Liver (tissue), 8 donors: ENCODE measurements at regions not wholly inside any gene's neighbourhood (a gene's known extent, or its start where the extent isn't known, plus 50 kb on each side); places are given as distances from the start of the nearest gene placed in this dataset.

Experiments used
- DNase-seq: peaks from one replicate; pipeline ENCODE4 v3.0.0-alpha.2; 2017; ENCODE audit warnings: low spot score
- H3K27ac ChIP-seq, 2 donors: one replicate each; pipeline ENCODE4 v1.7.0; 2013; ENCODE audit warnings: inconsistent platforms in 2 of 2, low read length in 2 of 2, control low read depth in 1 of 2, low read depth in 1 of 2, mild to moderate bottlenecking in 1 of 2
- H3K27me3 ChIP-seq, 4 donors: one replicate each; pipeline versions ENCODE4 v1.6.1 to v1.7.0; 2013; ENCODE audit warnings: low read length in 3 of 4, inconsistent platforms in 1 of 4, mild to moderate bottlenecking in 1 of 4, moderate library complexity in 1 of 4; ENCODE audit not compliant: control insufficient read depth in 4 of 4, insufficient read depth in 4 of 4
- H3K36me3 ChIP-seq, 4 donors: one replicate each; pipeline versions ENCODE4 v1.6.1 to v1.7.0; 2013; ENCODE audit warnings: low read length in 3 of 4, mild to moderate bottlenecking in 3 of 4, low read depth in 1 of 4, moderate library complexity in 1 of 4; ENCODE audit not compliant: control insufficient read depth in 4 of 4, insufficient read depth in 3 of 4
- H3K4me1 ChIP-seq, 4 donors: one replicate each; pipeline versions ENCODE4 v1.6.1 to v1.7.0; 2013; ENCODE audit warnings: low read length in 3 of 4, mild to moderate bottlenecking in 3 of 4, moderate library complexity in 1 of 4; ENCODE audit not compliant: control insufficient read depth in 4 of 4, insufficient read depth in 4 of 4
- H3K4me3 ChIP-seq, 3 donors: one replicate each; pipeline versions ENCODE4 v1.6.1 to v1.7.0; 2013; ENCODE audit warnings: low read length in 3 of 3, control low read depth in 1 of 3, low read depth in 1 of 3, mild to moderate bottlenecking in 1 of 3
- H3K9ac ChIP-seq, 2 donors: one replicate each; pipeline ENCODE4 v1.7.0; 2013; ENCODE audit warnings: low read length in 2 of 2, mild to moderate bottlenecking in 2 of 2, moderate library complexity in 2 of 2, control low read depth in 1 of 2, low read depth in 1 of 2
- H3K9me3 ChIP-seq, 4 donors: one replicate each; pipeline versions ENCODE4 v1.6.1 to v1.7.0; 2013; ENCODE audit warnings: low read length in 3 of 4; ENCODE audit not compliant: control insufficient read depth in 4 of 4
- FOXA1 ChIP-seq: IDR thresholded peaks from 2 replicates; pipeline ENCODE4 v1.6.1; 2016; ENCODE audit warnings: antibody characterized with exemption
- FOXA2 ChIP-seq: IDR thresholded peaks from 2 replicates; pipeline ENCODE4 v1.6.1; 2016; ENCODE audit warnings: antibody characterized with exemption
- GABPA ChIP-seq, 2 donors: IDR thresholded peaks in 1 of 2; conservative IDR thresholded peaks in 1 of 2; 2 replicates each; pipeline ENCODE4 v1.6.1; 2016; ENCODE audit warnings: antibody characterized with exemption in 2 of 2, mild to moderate bottlenecking in 1 of 2, moderate library complexity in 1 of 2
- HNF4A ChIP-seq, 2 donors: conservative IDR thresholded peaks; 2 replicates each; pipeline ENCODE4 v1.6.1; 2016; ENCODE audit warnings: antibody characterized with exemption in 2 of 2, mild to moderate bottlenecking in 2 of 2
- JUND ChIP-seq, 2 donors: IDR thresholded peaks; 2 replicates each; pipeline ENCODE4 v1.6.1; 2016; ENCODE audit warnings: antibody characterized with exemption in 2 of 2
- RAD21 ChIP-seq, 2 donors: IDR thresholded peaks; 2 replicates each; pipeline ENCODE4 v1.6.1; 2016; ENCODE audit warnings: antibody characterized with exemption in 2 of 2, mild to moderate bottlenecking in 2 of 2
- SP1 ChIP-seq: IDR thresholded peaks from 2 replicates; pipeline ENCODE4 v1.6.1; 2018; ENCODE audit warnings: antibody characterized with exemption, mild to moderate bottlenecking
- TAF1 ChIP-seq: conservative IDR thresholded peaks from 2 replicates; pipeline ENCODE4 v1.6.1; 2016; ENCODE audit warnings: antibody characterized with exemption, mild to moderate bottlenecking
- YY1 ChIP-seq: IDR thresholded peaks from 2 replicates; pipeline ENCODE4 v1.6.1; 2016; ENCODE audit warnings: antibody characterized with exemption, mild to moderate bottlenecking
- WGBS: extraction: QIAGEN DNeasy Blood & Tissue Kit; methylation state at CpG from one replicate; pipeline ENCODE4 v1.1.7; 2013; 5-methylcytosine and 5-hydroxymethylcytosine counted together
- TF ChIP-seq, protein P1 (sequence below): IDR thresholded peaks from 2 replicates; pipeline ENCODE4 v1.6.1; 2016; ENCODE audit warnings: antibody characterized with exemption
- TF ChIP-seq, protein P2 (sequence below): IDR thresholded peaks from 2 replicates; pipeline ENCODE4 v1.6.1; 2016; ENCODE audit warnings: antibody characterized with exemption
- TF ChIP-seq, protein P3 (sequence below): IDR thresholded peaks from 2 replicates; pipeline ENCODE4 v1.6.1; 2016; ENCODE audit warnings: antibody characterized with exemption, mild to moderate bottlenecking
- TF ChIP-seq, protein P4 (sequence below): fragments of 150-350 bp; IDR thresholded peaks from 2 replicates; pipeline ENCODE4 v1.5.1; 2017; ENCODE audit warnings: improper control_type of control experiment, low read depth, low read length; ENCODE audit not compliant: missing input control
- TF ChIP-seq, protein P5 (sequence below): IDR thresholded peaks from 2 replicates; pipeline ENCODE4 v1.6.1; 2016; ENCODE audit warnings: antibody characterized with exemption
- donor health status: healthy.
- donor health status: healthy.
- donor health status: healthy.
- donor health status: healthy.
- donor health status: healthy.

DNA sequence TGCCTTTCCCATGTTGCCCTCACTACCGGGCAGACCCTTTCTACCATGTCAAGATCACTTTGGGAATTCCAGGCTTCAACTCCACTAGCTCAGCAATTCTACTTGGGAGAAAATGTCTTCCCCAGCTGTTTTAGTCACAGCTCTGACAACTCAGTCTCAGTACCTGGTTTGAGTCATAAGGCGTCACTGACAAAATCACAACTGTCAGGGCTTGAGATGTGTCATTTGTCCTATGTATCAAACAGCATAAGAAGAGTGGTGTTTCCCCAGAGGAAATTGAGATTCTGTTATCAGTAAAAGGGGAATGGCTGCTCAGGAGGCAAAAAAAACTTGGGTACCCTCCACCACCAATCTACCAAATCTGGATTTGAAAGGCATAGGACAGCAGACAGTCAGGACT is 594.9 kb upstream of the SUCLG2 start:
- Histone ChIP-seq H3K36me3 (no peaks in the 10 kb centered on the region), H3K27ac (no peak overlapping the region)
- DNase-seq, result no peak

DNA sequence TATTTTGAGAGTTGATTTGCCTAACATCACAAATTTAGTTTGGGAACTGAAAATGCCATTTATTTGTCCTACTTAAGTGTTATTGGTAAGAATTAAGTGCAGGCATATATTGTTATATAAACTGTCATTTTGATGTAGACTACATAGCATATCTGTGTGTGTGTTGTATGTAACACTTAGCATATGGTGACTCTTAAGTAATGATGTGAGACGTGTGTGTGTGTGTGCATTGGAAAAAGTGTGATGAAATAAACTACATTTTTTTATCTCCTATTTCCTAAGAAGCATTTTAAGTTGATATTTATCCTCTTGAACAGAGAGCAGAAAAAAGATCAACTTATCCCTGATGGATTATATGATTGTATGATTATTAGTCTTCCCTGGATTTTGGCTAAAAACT is 588.2 kb upstream of the SUCLG2 start:
- H3K4me1 ChIP-seq, result no peaks in the 10 kb centered on the region
- H3K27ac ChIP-seq, result no peak overlapping the region
- H3K27me3 ChIP-seq, result peaks cover 0 to 3% (median 0%) of the 10 kb centered on the region in 4 donors
- no peaks in the 10 kb centered on the region for H3K36me3 ChIP-seq
- H3K4me3 ChIP-seq, result no peak overlapping the region
- no peak for TF ChIP-seq FOXA1
- TF ChIP-seq, protein P1, sequence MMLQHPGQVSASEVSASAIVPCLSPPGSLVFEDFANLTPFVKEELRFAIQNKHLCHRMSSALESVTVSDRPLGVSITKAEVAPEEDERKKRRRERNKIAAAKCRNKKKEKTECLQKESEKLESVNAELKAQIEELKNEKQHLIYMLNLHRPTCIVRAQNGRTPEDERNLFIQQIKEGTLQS, result no peak
- no peak for TF ChIP-seq TAF1
- TF ChIP-seq GABPA (IDR thresholded peaks at IDR 0.05 in 1 of 2, conservative IDR thresholded peaks at IDR 0.05 in 1 of 2), result no peak
- TF ChIP-seq, protein P2, sequence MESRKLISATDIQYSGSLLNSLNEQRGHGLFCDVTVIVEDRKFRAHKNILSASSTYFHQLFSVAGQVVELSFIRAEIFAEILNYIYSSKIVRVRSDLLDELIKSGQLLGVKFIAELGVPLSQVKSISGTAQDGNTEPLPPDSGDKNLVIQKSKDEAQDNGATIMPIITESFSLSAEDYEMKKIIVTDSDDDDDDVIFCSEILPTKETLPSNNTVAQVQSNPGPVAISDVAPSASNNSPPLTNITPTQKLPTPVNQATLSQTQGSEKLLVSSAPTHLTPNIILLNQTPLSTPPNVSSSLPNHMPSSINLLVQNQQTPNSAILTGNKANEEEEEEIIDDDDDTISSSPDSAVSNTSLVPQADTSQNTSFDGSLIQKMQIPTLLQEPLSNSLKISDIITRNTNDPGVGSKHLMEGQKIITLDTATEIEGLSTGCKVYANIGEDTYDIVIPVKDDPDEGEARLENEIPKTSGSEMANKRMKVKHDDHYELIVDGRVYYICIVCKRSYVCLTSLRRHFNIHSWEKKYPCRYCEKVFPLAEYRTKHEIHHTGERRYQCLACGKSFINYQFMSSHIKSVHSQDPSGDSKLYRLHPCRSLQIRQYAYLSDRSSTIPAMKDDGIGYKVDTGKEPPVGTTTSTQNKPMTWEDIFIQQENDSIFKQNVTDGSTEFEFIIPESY, result no peak
- 70% methylated on average over 1 of the region's 1 CpG for WGBS
- no peak overlapping the region for H3K9ac ChIP-seq
- no peak for DNase-seq
- H3K9me3 ChIP-seq, result no peaks in the 10 kb centered on the region

More for the DNA sequence above, 594.9 kb upstream of the SUCLG2 start:
- H3K9me3 ChIP-seq, result no peaks in the 10 kb centered on the region
- WGBS, result 92% methylated on average over 2 of the region's 2 CpGs
- H3K4me3 ChIP-seq, result no peak overlapping the region
- TF ChIP-seq GABPA (IDR thresholded peaks at IDR 0.05 in 1 of 2, conservative IDR thresholded peaks at IDR 0.05 in 1 of 2), result no peak
- TF ChIP-seq, protein P1, result no peak
- no peak for TF ChIP-seq FOXA2
- no peak for TF ChIP-seq RAD21 (IDR thresholded peaks at IDR 0.05)
- TF ChIP-seq, protein P3, sequence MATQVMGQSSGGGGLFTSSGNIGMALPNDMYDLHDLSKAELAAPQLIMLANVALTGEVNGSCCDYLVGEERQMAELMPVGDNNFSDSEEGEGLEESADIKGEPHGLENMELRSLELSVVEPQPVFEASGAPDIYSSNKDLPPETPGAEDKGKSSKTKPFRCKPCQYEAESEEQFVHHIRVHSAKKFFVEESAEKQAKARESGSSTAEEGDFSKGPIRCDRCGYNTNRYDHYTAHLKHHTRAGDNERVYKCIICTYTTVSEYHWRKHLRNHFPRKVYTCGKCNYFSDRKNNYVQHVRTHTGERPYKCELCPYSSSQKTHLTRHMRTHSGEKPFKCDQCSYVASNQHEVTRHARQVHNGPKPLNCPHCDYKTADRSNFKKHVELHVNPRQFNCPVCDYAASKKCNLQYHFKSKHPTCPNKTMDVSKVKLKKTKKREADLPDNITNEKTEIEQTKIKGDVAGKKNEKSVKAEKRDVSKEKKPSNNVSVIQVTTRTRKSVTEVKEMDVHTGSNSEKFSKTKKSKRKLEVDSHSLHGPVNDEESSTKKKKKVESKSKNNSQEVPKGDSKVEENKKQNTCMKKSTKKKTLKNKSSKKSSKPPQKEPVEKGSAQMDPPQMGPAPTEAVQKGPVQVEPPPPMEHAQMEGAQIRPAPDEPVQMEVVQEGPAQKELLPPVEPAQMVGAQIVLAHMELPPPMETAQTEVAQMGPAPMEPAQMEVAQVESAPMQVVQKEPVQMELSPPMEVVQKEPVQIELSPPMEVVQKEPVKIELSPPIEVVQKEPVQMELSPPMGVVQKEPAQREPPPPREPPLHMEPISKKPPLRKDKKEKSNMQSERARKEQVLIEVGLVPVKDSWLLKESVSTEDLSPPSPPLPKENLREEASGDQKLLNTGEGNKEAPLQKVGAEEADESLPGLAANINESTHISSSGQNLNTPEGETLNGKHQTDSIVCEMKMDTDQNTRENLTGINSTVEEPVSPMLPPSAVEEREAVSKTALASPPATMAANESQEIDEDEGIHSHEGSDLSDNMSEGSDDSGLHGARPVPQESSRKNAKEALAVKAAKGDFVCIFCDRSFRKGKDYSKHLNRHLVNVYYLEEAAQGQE, result no peak
- TF ChIP-seq, protein P4, sequence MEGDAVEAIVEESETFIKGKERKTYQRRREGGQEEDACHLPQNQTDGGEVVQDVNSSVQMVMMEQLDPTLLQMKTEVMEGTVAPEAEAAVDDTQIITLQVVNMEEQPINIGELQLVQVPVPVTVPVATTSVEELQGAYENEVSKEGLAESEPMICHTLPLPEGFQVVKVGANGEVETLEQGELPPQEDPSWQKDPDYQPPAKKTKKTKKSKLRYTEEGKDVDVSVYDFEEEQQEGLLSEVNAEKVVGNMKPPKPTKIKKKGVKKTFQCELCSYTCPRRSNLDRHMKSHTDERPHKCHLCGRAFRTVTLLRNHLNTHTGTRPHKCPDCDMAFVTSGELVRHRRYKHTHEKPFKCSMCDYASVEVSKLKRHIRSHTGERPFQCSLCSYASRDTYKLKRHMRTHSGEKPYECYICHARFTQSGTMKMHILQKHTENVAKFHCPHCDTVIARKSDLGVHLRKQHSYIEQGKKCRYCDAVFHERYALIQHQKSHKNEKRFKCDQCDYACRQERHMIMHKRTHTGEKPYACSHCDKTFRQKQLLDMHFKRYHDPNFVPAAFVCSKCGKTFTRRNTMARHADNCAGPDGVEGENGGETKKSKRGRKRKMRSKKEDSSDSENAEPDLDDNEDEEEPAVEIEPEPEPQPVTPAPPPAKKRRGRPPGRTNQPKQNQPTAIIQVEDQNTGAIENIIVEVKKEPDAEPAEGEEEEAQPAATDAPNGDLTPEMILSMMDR, result no peak
- TF ChIP-seq SP1, result no peak
- TF ChIP-seq HNF4A (conservative IDR thresholded peaks at IDR 0.05), result no peak
- TF ChIP-seq, protein P5, sequence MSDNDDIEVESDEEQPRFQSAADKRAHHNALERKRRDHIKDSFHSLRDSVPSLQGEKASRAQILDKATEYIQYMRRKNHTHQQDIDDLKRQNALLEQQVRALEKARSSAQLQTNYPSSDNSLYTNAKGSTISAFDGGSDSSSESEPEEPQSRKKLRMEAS, result no peak
- TF ChIP-seq YY1, result no peak
- TF ChIP-seq TAF1, result no peak
- no peak for TF ChIP-seq JUND (IDR thresholded peaks at IDR 0.05)
- TF ChIP-seq, protein P2, result no peak
- no peak overlapping the region for H3K9ac ChIP-seq
- no peaks in the 10 kb centered on the region for H3K4me1 ChIP-seq
- no peaks in the 10 kb centered on the region for H3K27me3 ChIP-seq
